ENCODE measurements at regions not wholly inside any gene's neighbourhood (a gene's known extent, or its start where the extent isn't known, plus 50 kb on each side); places are given as distances from the start of the nearest gene placed in this dataset.

- WGBS = 74% methylated on average over 2 of the region's 2 CpGs
- no peaks in the 10 kb centered on the region for H3K27me3 ChIP-seq (ENCODE audit: control insufficient read depth in 4 of 4, insufficient read depth in 4 of 4, low read length in 3 of 4)
- H3K27ac ChIP-seq (ENCODE audit: low read depth in 1 of 2, low read length in 2 of 2) = no peak overlapping the region
- H3K4me3 ChIP-seq (ENCODE audit: low read depth in 1 of 3, low read length in 3 of 3) = no peak overlapping the region
- no peak for TF ChIP-seq RXRA (IDR thresholded peaks at IDR 0.05)
- TF ChIP-seq HNF4G (IDR thresholded peaks at IDR 0.05) = no peak
- no peak for TF ChIP-seq ATF3 (IDR thresholded peaks at IDR 0.05)
- no peaks in the 10 kb centered on the region for H3K36me3 ChIP-seq (ENCODE audit: control insufficient read depth in 4 of 4, insufficient read depth in 3 of 4, low read depth in 1 of 4, low read length in 3 of 4)
- no peak overlapping the region for H3K9ac ChIP-seq (ENCODE audit: low read depth in 1 of 2, low read length in 2 of 2)
- DNase-seq (ENCODE audit: low spot score) = no peak
- no peaks in the 10 kb centered on the region for H3K4me1 ChIP-seq (ENCODE audit: control insufficient read depth in 4 of 4, insufficient read depth in 4 of 4, low read length in 3 of 4)
- no peaks in the 10 kb centered on the region for H3K9me3 ChIP-seq (ENCODE audit: control insufficient read depth in 4 of 4, low read length in 3 of 4)
These were observed 257.1 kb downstream of the ADAMTS20 start for GRCh38 chr12:43294916-43295315.

DNA sequence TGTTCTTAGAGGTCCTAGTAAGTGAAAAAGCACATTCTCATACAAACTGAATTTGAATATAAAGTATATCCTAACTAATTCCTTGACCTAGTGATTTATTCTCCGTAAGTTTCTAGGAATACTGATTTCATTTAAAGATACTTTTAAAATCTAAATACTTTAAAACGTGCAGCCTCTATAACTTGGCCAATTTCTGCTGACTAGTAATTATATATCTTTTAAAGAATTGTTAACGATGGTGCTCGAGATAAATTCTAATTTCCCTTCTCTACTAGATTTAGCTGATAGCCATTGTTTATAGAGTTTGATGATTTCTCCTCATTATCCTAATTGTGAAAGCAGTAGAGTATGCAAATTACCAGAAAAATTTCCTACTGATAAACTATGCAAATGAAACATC is 257.9 kb downstream of the ADAMTS20 start:
- WGBS = 71% methylated on average over 4 of the region's 4 CpGs
- Histone ChIP-seq H3K36me3 (ENCODE audit: control insufficient read depth in 4 of 4, insufficient read depth in 3 of 4, low read depth in 1 of 4, low read length in 3 of 4) (no peaks in the 10 kb centered on the region), H3K27me3 (ENCODE audit: control insufficient read depth in 4 of 4, insufficient read depth in 4 of 4, low read length in 3 of 4) (no peaks in the 10 kb centered on the region), H3K9me3 (ENCODE audit: control insufficient read depth in 4 of 4, low read length in 3 of 4) (no peaks in the 10 kb centered on the region), H3K9ac (ENCODE audit: low read depth in 1 of 2, low read length in 2 of 2) (no peak overlapping the region), H3K27ac (ENCODE audit: low read depth in 1 of 2, low read length in 2 of 2) (no peak overlapping the region), H3K4me3 (ENCODE audit: low read depth in 1 of 3, low read length in 3 of 3) (no peak overlapping the region), H3K4me1 (ENCODE audit: control insufficient read depth in 4 of 4, insufficient read depth in 4 of 4, low read length in 3 of 4) (no peaks in the 10 kb centered on the region)
- no peak for DNase-seq (ENCODE audit: low spot score)
- TF ChIP-seq FOXA2 (IDR thresholded peaks at IDR 0.05) (no peak), RAD21 (IDR thresholded peaks at IDR 0.05) (no peak), EGR1 (IDR thresholded peaks at IDR 0.05; ENCODE audit: low read depth in 2 of 2) (no peak), SP1 (IDR thresholded peaks at IDR 0.05) (no peak), ATF3 (IDR thresholded peaks at IDR 0.05) (no peak), TAF1 (conservative IDR thresholded peaks at IDR 0.05) (no peak)

DNA sequence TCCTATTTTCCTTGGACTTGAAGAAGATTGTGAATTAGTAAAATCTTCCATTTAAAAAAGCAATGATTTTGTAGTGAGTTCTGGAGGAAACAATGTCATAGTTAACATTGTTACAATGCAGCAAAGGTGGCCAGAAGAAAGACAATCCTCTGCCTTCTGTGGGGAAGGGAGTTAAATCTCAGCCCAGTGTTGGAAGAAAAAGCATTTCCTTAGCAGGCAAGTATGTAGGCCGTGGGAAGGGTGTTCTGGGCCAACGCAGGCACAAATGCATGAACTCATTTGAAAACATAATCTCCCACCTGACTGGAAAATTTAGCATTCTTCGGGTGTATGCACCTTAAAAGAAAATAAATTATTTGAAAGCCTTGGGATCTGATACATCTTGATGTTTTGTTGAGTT is 258.6 kb downstream of the ADAMTS20 start:
- no peak overlapping the region for H3K27ac ChIP-seq (ENCODE audit: low read depth in 1 of 2, low read length in 2 of 2)
- WGBS = 70% methylated on average over 3 of the region's 3 CpGs
- no peak for DNase-seq (ENCODE audit: low spot score)
- H3K4me1 ChIP-seq (ENCODE audit: control insufficient read depth in 4 of 4, insufficient read depth in 4 of 4, low read length in 3 of 4) = no peaks in the 10 kb centered on the region
- H3K36me3 ChIP-seq (ENCODE audit: control insufficient read depth in 4 of 4, insufficient read depth in 3 of 4, low read depth in 1 of 4, low read length in 3 of 4) = no peaks in the 10 kb centered on the region
- TF ChIP-seq HNF4A (conservative IDR thresholded peaks at IDR 0.05) = no peak
- no peak for TF ChIP-seq HNF4G (IDR thresholded peaks at IDR 0.05)
- no peak for TF ChIP-seq NR2F2 (IDR thresholded peaks at IDR 0.05)
- no peak for TF ChIP-seq YY1 (IDR thresholded peaks at IDR 0.05)
- no peak for TF ChIP-seq ATF3 (IDR thresholded peaks at IDR 0.05)
- no peak for TF ChIP-seq EGR1 (IDR thresholded peaks at IDR 0.05; ENCODE audit: low read depth in 2 of 2)
- no peak for TF ChIP-seq TAF1 (conservative IDR thresholded peaks at IDR 0.05)
- no peak for TF ChIP-seq SP1 (IDR thresholded peaks at IDR 0.05)
- no peak for TF ChIP-seq RXRA (IDR thresholded peaks at IDR 0.05)
- TF ChIP-seq GABPA (IDR thresholded peaks at IDR 0.05 in 1 of 2, conservative IDR thresholded peaks at IDR 0.05 in 1 of 2) = no peak
- TF ChIP-seq RAD21 (IDR thresholded peaks at IDR 0.05) = no peak
- no peak for TF ChIP-seq REST (IDR thresholded peaks at IDR 0.05)
- no peak for TF ChIP-seq FOXA2 (IDR thresholded peaks at IDR 0.05)
- TF ChIP-seq, protein P1, sequence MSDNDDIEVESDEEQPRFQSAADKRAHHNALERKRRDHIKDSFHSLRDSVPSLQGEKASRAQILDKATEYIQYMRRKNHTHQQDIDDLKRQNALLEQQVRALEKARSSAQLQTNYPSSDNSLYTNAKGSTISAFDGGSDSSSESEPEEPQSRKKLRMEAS (IDR thresholded peaks at IDR 0.05) = no peak
- TF ChIP-seq ZBTB33 (IDR thresholded peaks at IDR 0.05) = no peak
- no peak for TF ChIP-seq JUND (IDR thresholded peaks at IDR 0.05)
- no peak for TF ChIP-seq CTCF (IDR thresholded peaks at IDR 0.05; ENCODE audit: low read depth, low read length, missing input control)
- no peak for TF ChIP-seq FOXA1 (IDR thresholded peaks at IDR 0.05)
- H3K27me3 ChIP-seq (ENCODE audit: control insufficient read depth in 4 of 4, insufficient read depth in 4 of 4, low read length in 3 of 4) = no peaks in the 10 kb centered on the region
- H3K4me3 ChIP-seq (ENCODE audit: low read depth in 1 of 3, low read length in 3 of 3) = no peak overlapping the region
- H3K9me3 ChIP-seq (ENCODE audit: control insufficient read depth in 4 of 4, low read length in 3 of 4) = no peaks in the 10 kb centered on the region
- H3K9ac ChIP-seq (ENCODE audit: low read depth in 1 of 2, low read length in 2 of 2) = no peak overlapping the region

Measured in liver (tissue), 8 donors.